HG02798 (cell line): ENCODE measurements at regions not wholly inside any gene's neighbourhood (a gene's known extent, or its start where the extent isn't known, plus 50 kb on each side); places are given as distances from the start of the nearest gene placed in this dataset.
"Not testable (repeated sequence)": the region's sequence is repeated elsewhere in the genome, so short reads cannot be mapped to it uniquely, and the experiment has no call there.

Source experiments
- ATAC-seq: cut with Tn5 transposase; IDR thresholded peaks from one replicate; pipeline ENCODE4 v1.9.1; 2021; ENCODE audit warnings: mild to moderate bottlenecking; ENCODE audit not compliant: unreplicated experiment, poor library complexity

GRCh38 chr1:188584119-188584518 lies 1755.4 kb downstream of the PLA2G4A start:
- no peak for ATAC-seq

GRCh38 chr1:188590641-188591040 lies 1761.9 kb downstream of the PLA2G4A start:
- no peak for ATAC-seq

- no peak for ATAC-seq
Measured at GRCh38 chr1:188594542-188595235, 1765.9 kb downstream of the PLA2G4A start.

GRCh38 chr1:188599313-188599712 lies 1770.6 kb downstream of the PLA2G4A start:
- ATAC-seq = no peak

GRCh38 chr1:188611432-188611831 lies 1782.7 kb downstream of the PLA2G4A start:
- no peak for ATAC-seq

- ATAC-seq = no peak
Measured at GRCh38 chr1:188615321-188615720, 1786.6 kb downstream of the PLA2G4A start.

GRCh38 chr1:188620236-188620635 lies 1791.5 kb downstream of the PLA2G4A start:
- ATAC-seq = no peak

- ATAC-seq = no peak
Measured at GRCh38 chr1:188641566-188642211, 1812.9 kb downstream of the PLA2G4A start.

GRCh38 chr1:188642704-188643103 lies 1814.0 kb downstream of the PLA2G4A start:
- no peak for ATAC-seq

GRCh38 chr1:188652678-188653077 lies 1823.9 kb downstream of the PLA2G4A start:
- ATAC-seq = no peak

GRCh38 chr1:188655966-188656365 lies 1821.7 kb downstream of the BRINP3 start:
- ATAC-seq = not testable (repeated sequence)

GRCh38 chr1:188660572-188660971 lies 1817.1 kb downstream of the BRINP3 start:
- no peak for ATAC-seq

GRCh38 chr1:188665477-188665876 lies 1812.2 kb downstream of the BRINP3 start:
- ATAC-seq = no peak

GRCh38 chr1:188668083-188668482 lies 1809.6 kb downstream of the BRINP3 start:
- no peak for ATAC-seq

GRCh38 chr1:188669728-188670382 lies 1807.8 kb downstream of the BRINP3 start:
- ATAC-seq = no peak

GRCh38 chr1:188670837-188671236 lies 1806.8 kb downstream of the BRINP3 start:
- no peak for ATAC-seq

- ATAC-seq = no peak
Measured at GRCh38 chr1:188672153-188672552, 1805.5 kb downstream of the BRINP3 start.

GRCh38 chr1:188689542-188689941 lies 1788.1 kb downstream of the BRINP3 start:
- no peak for ATAC-seq

GRCh38 chr1:188700116-188700515 lies 1777.5 kb downstream of the BRINP3 start:
- ATAC-seq = no peak

GRCh38 chr1:188706742-188707141 lies 1770.9 kb downstream of the BRINP3 start:
- ATAC-seq = no peak

- no peak for ATAC-seq
Measured at GRCh38 chr1:188708795-188709535, 1768.7 kb downstream of the BRINP3 start.
